Spleen (tissue), 7 donors: ENCODE measurements at regions not wholly inside any gene's neighbourhood (a gene's known extent, or its start where the extent isn't known, plus 50 kb on each side); places are given as distances from the start of the nearest gene placed in this dataset.
"Not testable (repeated sequence)": the region's sequence is repeated elsewhere in the genome, so short reads cannot be mapped to it uniquely, and the experiment has no call there.

ENCODE experiments used
- POLR2AphosphoS5 ChIP-seq, 3 donors: sonication (generic); formaldehyde crosslinking; IDR thresholded peaks; one replicate each; pipeline ENCODE4 v1.5.1; 2017; ENCODE audit warnings: antibody characterized with exemption in 3 of 3
- TF ChIP-seq, protein P1 (sequence below), 11 experiments: fragments of 200-600 bp in 7 of 11; fragments of 450-650 bp in 4 of 11; sonication (generic) in 4 of 11; IDR thresholded peaks in 8 of 11; conservative IDR thresholded peaks in 3 of 11; 1 replicate in 7 of 11; 2 replicates in 4 of 11; pipeline versions ENCODE4 v1.4.0 to v1.8.0; 2016 to 2021; ENCODE audit warnings: antibody characterized with exemption in 11 of 11, inconsistent platforms in 4 of 11, mild to moderate bottlenecking in 1 of 11
- donor health status: DM: no; HTN: no; CAD: no; lungs with moderate emphysema.
- donor health status: DM: no; HTN: no; CAD: no.
- donor health status: DM: no; HTN: no; CAD: no.

DNA sequence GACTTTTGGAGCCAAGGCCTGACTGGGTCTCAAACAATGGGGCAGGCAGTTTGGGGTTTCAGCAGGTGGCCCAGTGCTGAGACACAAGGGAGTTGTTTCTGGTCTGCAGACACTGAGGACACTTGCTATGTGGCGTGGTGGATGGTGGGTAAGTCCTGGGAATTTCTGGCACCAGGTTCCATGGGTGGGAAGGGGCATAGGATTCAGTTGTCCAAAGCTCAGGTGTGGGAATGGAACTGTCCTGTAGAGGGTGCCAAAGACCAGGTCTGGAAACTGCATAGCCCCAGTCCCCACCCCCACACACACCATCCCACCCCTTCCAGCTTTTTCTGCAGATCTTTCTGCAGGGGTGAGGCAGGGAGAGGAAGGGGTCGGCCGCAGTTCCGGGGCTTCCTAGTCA is 944.5 kb downstream of the SPATA31A6 start:
- TF ChIP-seq, protein P1, sequence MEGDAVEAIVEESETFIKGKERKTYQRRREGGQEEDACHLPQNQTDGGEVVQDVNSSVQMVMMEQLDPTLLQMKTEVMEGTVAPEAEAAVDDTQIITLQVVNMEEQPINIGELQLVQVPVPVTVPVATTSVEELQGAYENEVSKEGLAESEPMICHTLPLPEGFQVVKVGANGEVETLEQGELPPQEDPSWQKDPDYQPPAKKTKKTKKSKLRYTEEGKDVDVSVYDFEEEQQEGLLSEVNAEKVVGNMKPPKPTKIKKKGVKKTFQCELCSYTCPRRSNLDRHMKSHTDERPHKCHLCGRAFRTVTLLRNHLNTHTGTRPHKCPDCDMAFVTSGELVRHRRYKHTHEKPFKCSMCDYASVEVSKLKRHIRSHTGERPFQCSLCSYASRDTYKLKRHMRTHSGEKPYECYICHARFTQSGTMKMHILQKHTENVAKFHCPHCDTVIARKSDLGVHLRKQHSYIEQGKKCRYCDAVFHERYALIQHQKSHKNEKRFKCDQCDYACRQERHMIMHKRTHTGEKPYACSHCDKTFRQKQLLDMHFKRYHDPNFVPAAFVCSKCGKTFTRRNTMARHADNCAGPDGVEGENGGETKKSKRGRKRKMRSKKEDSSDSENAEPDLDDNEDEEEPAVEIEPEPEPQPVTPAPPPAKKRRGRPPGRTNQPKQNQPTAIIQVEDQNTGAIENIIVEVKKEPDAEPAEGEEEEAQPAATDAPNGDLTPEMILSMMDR (IDR thresholded peaks at IDR 0.05 in 8 of 11, conservative IDR thresholded peaks at IDR 0.05 in 3 of 11) = not testable (repeated sequence)
- TF ChIP-seq POLR2AphosphoS5 (IDR thresholded peaks at IDR 0.05) = not testable (repeated sequence)
